GM19438 (cell line): ENCODE measurements at regions not wholly inside any gene's neighbourhood (a gene's known extent, or its start where the extent isn't known, plus 50 kb on each side); places are given as distances from the start of the nearest gene placed in this dataset.
A peak's percentile ranks its signal among the peaks of the same experiment; 100 is the strongest.
"Not testable (repeated sequence)": the region's sequence is repeated elsewhere in the genome, so short reads cannot be mapped to it uniquely, and the experiment has no call there.

Experiments
- ATAC-seq: cut with Tn5 transposase; IDR thresholded peaks from one replicate; pipeline ENCODE4 v1.9.1; 2021; ENCODE audit warnings: low read depth; ENCODE audit not compliant: unreplicated experiment

DNA sequence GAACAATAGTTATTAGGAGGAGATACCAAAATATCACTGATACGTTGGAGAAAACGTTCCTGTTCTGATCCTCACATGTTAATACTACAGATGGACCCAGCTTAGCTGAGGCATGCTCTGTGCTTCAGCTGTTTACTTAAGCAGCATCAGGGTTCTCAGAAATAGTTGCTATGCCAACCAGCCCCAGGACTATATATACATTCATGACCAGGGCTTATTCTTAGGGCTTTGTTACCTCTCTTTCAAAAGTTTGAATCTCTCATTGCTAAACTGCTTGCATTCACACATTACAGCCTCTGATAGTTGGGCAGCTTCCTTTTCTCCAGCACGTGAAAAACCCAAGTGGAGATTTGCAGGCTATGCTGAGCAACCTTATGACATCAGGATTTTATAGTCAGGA is 800.4 kb downstream of the DIAPH3 start:
- ATAC-seq, result no peak

DNA sequence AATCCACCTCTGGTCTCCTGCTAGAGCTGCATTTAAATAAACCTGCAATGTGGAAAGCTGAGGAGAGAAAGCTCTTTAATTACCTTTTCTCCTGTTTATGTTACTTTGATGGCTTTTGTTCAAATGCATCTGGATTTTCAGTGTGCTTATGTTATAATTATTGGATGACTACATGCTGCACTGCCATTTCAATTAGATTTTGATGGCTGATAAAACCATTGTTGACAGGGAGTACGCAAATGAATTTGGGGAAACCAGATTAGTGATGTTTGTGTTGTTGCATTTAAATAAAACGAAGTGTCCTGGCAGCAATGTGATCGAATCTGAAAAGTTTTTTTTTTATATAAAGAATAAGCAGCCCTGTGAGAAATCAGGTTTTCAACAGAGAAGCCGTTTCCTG is 799.8 kb downstream of the DIAPH3 start:
- no peak for ATAC-seq

DNA sequence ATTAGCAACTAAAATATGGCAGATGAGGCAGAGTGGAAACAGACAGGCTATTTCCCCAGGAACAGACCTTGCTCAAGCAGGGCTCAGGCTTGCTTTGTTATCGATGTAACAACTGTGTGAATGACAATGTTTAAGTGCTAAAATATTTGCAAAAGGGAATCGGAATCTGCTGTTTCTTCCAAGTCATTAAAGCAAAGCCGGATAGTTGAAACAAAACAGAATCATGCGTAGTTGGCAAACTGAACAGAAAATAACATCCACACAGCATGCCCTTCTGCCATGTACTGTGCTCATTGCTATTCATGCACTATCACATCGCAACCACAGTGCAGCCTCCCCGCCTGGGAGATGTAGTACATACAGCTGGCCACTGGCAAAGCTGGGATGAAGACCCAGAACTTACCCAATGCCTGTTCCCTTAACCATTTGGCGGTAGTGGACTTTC is 799.1 kb downstream of the DIAPH3 start:
- no peak for ATAC-seq

DNA sequence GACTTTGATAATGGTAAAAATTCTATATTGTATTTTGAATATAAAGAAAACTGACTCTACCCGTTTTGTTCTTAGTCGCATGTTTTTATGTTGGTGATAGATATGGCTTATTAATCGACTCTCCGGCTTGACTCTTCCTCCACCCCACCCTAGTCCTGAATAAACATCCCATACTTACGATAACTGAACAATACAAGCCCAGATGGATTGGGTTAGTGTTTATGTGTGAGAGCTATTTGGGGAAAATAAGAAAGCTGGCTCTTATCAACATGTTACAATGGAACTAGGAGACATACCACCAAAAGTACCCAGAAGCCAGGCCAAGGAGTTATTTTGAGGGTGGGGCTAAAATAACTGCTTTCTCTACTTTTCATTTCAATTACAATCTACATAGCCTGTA is 796.3 kb downstream of the DIAPH3 start:
- no peak for ATAC-seq

DNA sequence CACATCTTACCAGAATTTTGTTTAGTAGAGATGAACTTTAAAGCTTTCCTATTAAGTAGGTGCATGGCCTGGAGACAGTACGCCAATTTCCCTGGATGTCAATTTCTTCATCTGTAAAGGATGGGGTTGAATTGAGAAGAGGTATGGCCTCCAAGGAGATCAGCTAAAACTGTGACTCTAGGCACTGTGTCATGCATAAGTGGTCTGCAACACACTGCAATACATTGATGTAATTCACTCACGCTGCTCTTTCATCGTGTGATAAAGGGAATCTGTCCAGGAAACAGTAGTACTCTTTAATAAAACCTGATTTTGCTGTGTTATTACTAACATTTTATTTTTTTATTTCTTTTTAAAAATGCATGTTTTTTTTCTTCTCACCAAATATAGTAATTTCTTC is 795.8 kb downstream of the DIAPH3 start:
- ATAC-seq, result no peak

DNA sequence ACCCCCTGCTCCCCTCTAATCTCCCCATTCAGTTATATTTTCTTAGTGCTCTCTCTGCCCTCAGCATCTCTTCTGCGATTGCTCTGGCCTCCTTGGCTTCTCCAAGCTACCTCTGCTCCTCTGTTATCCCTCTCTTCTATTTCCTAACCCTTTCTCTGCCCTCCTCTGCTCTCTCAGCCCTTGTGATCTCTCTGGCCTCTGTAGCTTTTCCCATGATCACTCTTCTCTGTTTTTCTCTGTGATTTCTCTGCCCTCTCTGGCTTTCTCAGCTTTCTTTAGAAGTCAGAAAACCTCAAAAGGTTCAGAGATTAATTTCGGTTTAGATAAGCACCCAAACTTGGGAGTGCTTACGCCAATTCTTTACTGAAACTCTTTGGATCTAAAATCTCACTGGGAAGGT is 795.0 kb downstream of the DIAPH3 start:
- ATAC-seq, result no peak

DNA sequence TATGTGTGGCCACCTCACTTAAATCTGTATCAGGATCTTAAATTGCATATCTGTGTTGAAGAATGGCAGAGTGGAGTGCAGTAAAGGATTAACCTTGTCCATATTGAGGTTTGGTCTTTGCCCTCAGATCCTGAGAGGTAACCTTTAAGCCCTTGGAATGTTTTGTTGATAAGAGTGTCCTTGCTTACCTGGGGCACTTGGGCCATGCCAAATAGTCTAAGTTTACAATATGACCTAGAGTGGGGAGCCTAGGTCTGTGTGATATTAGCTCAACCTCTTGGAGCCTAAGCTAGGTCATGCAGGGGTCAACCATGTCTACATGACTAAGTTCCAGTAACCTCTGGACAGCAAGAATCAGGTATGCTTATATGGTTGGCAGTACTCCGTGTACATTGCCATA is 792.5 kb downstream of the DIAPH3 start:
- ATAC-seq, result no peak

DNA sequence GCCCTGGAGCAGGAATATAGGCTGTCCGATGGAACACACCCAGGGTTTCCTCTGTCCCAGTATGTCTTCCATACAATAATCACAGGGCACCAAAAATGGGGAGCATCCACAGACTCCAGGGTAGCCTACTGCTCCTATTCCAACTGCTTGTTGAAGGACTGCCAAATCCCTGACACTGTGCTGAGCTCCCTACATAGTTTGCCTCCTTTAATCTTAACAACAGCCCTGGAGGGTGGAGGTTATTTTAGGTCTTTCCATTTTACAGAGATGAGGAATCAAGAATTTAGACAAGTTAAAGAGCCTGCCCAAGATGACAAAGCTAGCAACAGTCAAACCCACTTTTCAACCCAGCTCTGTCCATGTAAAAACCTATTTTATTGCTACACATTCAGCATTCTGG is 790.4 kb downstream of the DIAPH3 start:
- no peak for ATAC-seq

DNA sequence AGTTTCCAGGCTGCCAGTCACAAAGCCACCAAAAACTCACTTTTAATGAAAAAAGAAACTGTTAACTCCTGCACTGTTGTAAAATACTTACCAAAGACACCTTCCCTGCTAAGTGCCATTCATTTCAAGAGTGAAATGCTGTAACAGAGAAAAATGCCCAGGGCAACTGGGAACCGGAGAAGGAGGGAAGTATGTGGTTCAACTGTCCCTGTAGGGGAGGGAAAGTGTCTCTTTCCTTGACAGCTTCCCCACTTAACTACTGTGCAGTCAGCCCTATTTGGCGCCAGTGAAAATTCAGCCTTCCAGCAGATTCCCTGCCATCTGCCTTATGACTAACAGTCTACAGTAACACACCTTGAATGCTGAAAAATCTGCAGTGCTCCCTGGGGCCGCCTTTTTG is 789.0 kb downstream of the DIAPH3 start:
- no peak for ATAC-seq

DNA sequence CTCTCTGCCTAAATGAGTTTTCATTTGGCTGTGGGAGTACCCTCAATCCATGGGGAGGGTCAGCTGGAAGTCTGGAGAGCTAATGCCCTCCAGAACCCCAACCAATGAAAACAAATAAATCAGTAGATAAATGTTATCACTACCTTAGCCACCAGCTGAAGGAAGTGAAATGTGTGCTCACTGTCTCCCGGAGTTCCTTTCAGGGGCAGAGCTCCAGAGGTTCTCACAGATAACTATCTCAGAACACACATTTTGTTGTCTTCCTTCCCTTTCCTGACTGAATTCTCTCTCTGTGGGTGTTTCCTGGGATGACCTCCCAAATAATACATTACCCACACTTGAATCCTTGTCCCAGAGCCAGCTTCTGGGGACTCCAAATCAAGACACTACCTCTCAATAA is 779.6 kb downstream of the DIAPH3 start:
- no peak for ATAC-seq

DNA sequence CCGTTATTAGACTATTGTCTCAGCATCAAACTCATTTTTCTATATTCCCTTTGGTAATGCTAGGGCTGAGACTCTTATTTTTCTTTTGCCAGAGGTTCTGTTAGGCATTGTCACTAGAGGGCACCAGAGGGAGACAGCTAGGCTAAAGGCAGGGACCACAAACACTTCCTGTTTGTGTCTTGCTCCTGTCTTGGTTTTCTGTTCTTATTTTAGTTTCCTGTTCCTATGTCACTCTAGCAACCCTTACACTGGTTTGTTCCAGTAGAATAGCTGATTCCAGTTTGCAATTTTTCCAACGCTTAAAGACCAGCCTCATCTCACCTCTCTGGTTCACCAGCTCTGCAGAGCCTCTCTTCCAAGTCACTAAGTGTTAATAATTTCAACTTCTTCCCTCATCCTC is 772.0 kb downstream of the DIAPH3 start:
- peak; percentile 99 for ATAC-seq

DNA sequence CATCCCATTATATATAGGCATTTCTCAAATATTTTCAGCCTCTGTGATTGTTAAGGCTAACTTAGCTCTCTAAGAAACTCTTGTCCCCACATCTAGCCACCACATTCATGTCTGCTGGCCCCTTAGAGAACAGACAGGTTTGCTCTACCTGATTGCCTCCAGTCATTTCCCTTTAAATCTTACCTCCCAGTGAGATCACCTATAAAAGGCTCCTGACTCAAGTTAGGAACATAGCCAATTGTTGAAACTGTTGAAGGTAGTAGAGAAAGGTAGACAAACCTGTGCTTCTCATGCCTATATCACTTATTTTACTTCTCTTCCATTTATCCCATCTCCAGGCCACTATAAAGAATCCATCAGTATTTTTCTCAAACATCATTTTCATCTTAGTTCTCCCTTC is 771.4 kb downstream of the DIAPH3 start:
- ATAC-seq, result no peak

DNA sequence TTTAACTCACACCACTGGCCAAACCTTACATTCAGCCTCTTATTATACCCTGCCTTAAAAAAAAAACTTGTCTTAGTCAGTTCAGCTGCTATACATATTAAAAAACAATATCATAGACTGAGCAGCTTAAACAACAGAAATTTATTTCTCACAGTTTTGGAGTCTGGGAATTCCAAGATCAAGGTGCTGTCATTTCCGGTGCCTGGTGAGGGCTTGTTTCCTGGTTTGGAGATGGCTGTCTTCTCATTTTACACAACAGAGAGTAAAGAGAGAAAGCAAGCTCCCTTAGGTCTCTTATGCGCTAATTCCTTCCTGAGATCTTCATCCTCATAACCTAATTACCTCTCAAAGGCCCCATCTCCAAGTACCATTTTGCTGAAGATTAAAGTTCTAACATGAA is 769.2 kb downstream of the DIAPH3 start:
- ATAC-seq, result no peak

DNA sequence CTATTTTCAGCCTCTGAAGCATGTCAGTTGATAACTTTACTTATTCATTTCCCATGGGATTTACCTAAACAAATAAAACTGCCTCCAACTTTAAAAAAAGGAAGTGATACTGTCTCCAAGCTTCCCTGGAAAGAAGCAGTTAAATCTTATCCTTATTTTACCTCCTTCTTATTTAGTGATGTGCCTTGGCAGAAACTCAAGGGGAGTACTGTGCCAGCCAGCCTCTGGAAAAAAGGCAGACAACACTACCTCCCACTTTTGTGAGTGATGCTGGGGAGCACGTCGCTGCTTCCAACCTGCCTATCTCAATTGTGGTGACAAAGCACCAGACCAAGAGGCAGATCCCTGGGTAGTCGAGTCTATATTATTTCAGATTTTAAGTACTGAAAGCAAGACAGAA is 765.6 kb downstream of the DIAPH3 start:
- ATAC-seq, result no peak

DNA sequence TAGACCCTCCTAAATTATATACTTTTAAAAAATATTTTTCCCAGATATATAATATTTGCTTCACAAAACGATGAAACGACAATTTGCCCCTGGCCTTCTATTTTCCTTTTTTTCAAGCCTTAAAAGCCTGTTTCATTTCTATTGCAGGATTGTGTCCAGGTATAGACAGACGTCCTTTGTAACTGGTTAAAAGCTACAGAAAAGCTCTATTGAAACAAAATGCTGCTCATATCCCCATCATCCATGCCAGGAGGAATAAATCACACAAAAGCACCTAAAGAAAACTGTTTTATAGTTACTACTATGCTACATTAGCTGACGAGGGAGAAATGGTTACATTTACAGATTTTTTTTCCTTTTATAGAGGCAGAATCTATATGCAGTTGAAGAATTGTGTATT is 765.1 kb downstream of the DIAPH3 start:
- ATAC-seq, result no peak

DNA sequence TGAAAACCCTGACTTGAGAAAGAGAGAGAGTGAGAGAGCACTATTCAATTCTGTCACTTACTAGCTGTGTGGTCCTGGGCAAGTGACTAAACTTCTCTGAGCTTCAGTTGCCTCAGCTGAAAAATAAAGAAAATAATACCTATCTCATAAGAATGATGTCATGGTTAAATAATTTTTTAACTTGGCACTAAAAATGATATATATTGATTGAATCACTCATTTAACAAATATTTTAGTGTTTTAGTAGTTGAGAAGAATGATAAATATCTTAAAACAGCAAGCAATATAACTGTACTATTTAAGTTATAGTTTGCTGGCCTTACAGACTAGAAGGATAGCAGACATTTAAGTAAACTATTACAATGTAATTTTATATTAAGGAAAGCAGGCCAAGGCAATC is 764.2 kb downstream of the DIAPH3 start:
- no peak for ATAC-seq

DNA sequence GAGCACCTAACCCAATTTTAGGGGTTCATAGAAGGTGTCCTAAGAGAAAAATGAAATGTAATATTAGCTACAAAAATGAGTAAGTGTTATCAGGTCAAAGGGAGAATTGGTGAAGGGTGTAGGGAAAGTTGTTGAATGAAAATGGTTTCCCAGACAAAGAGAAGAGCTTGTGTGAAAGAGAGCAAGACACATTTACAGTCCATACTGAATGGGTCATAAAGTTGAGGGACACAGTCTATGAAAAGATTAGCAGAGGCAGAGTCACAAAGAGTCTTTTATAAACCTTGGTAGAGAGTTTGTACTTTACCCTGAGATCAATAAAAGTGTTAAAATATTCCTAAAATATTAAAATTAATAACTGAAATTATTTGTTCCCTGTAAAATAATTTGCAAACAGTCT is 759.4 kb downstream of the DIAPH3 start:
- no peak for ATAC-seq

DNA sequence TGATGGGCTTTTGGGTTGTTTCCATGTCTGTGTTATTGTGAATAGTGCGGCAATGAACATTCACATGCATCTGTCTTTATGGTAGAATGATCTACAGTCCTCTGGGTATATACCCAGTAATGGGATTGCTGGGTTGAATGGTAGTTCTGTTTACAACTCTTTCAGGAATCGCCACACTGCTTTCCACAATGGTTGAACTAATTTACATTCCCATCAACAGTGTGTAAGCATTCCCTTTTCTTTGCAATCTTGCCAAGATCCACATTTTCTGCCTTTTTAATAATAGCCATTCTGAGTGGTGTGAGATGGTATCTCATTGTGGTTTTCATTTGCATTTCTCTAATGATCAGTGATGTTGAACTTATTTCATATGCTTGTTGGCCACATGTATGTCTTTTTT is 756.5 kb downstream of the DIAPH3 start:
- ATAC-seq, result not testable (repeated sequence)

DNA sequence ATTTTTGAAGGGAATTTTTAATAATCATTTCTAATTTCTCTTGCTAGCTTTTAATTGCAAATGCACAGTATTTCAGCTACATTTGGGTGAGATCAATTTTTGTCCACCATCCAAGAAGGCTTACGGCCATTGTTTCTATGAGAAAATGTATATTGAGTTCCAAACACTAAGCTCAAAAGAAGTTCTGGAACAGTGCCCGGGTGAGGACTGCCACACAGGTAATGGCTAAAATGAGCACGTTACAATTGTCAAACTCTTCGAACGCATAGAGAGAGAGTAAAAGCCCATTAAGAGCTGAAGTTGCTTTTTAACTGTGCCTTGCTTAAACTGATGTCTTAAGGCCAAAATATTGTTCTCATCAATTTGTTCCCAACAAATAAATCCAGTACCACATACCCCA is 755.0 kb downstream of the DIAPH3 start:
- ATAC-seq, result no peak

DNA sequence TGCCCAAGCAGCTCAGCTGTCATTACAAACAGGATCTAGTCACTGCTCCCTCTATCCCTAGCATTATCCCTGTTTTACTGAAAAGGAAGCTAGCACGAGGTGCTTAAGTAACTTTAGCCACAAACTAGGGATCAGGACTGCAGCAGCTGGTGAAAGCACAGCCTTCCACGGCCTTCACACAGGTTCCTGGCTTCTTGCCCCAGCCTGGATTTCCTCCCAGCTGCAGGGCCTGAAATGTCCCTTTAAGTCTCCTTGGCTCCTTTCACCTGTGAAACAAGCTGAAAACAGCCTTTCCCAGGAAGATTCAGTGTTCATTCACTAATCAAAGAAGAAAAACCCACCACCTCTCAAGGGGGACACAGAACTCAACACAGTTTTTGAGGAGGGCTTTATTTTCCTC is 754.5 kb downstream of the DIAPH3 start:
- no peak for ATAC-seq

DNA sequence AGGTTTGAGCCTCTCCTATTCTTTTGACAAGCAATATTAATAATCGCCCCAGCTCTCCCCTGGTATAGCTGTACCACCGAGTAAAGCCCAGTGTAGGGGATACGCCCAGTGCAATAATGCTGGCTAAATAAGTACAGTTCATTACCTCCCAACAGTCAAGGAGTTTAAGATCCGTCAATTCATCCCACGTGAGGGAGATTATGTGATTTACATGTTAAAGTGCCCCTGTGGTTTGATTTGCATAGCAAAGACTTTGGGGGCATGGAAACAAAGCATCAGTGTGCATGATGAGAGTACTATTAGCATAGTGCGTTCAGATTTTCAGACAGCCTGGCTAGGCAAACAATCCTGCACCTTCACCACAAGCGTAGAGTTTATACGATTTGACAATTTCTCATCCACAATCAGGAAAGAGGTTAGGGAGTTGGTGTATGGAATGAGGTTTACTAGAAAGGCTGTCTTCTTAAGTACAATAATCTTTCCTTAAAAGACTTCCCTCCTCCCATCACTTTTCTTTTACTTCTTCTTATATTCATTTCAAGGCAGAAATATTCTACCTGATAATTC is 754.0 kb downstream of the DIAPH3 start:
- no peak for ATAC-seq

DNA sequence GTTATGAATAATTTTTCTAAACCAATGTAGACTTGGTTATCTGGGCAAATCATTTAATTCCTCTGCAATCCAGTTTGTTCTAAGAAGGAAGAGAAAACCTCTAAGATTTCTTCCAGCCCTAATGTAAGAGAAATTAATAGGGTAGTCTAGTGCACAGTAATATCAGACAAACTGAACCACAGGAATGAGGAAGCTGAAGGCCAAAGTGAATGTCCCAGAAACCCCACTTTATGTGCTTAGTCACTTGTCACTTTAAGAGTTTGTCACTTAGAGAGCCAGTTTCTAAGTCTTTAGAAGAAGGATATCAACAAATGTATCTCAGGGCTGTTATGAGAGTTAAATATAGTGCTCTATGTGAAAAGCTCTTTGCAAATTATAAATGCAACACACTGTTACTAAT is 750.6 kb downstream of the DIAPH3 start:
- no peak for ATAC-seq

DNA sequence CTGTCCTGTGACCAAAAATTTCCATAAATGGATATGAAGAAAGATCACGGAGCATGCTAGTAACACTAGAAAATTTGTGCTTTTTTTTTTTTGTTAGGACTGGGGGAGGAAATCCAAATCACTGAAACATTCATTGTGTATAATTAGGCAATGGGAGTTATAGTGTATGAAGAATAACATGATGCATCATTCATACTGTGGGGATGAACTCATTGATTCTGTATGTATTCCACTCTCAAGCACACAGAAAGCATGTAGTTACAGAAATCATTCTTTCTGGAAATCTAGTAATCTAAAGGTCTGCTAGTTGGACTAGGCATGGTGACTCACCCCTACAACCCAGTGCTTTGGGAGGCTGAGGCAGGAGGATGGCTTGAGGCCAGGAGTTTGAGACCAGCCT is 749.7 kb downstream of the DIAPH3 start:
- ATAC-seq, result no peak
